DND-41 (cell line): ENCODE measurements at regions not wholly inside any gene's neighbourhood (a gene's known extent, or its start where the extent isn't known, plus 50 kb on each side); places are given as distances from the start of the nearest gene placed in this dataset.

Experiments used
- EZH2 ChIP-seq: IDR thresholded peaks from 3 replicates; pipeline ENCODE4 v1.6.1; 2012; ENCODE audit warnings: borderline replicate concordance, low read depth, mild to moderate bottlenecking, moderate library complexity, low read length, inconsistent platforms; ENCODE audit not compliant: severe bottlenecking
- TF ChIP-seq, protein P1 (sequence below): IDR thresholded peaks from 2 replicates; pipeline ENCODE4 v1.5.1; 2012; ENCODE audit warnings: borderline replicate concordance, low read length, moderate library complexity, mild to moderate bottlenecking; ENCODE audit not compliant: poor library complexity, severe bottlenecking; ENCODE audit errors: extremely low read depth

DNA sequence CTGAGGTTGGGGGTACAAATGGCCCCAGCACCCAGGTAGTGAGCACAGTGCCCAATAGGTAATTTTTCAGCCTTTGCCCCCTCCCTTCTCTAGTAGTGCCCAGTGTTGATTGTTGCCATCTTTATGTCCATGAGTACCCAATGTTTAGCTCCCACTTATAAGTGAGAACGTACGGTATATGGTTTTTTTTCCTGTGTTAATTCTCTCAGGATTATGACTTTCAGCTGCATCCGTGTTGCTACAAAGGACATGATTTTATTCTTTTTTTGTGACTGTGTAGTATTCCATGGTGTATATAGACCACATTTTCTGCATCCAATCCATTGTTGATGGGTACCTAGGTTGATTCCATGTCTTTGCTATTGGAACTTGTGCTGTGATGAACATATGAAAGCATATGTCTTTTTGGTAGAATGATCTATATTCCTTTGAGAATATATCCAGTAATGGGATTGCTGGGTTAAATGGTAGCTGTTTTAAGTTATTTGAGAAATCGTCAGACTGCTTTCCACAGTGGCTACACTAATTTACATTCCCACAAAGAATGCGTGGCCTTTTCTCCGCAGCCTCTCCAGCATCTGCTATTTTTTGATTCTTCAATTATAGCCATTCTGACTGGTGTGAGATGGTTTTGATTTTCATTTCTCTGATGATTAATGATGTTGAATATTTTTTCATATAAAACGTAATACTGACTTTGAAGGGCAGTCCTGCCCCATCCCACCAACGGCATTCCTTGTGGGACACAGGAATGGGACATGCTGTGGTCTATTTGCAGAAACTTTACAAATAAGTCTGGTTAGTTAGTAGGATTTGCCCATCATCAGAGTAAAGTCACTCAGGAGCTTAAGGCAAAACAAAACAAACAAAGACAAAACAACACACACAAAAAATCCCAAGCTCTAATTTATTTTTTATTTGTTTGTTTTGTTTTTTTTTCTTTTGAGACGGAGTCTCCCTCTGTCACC is 135.0 kb downstream of the MYCN start:
- TF ChIP-seq EZH2, result no peak
- TF ChIP-seq, protein P1, sequence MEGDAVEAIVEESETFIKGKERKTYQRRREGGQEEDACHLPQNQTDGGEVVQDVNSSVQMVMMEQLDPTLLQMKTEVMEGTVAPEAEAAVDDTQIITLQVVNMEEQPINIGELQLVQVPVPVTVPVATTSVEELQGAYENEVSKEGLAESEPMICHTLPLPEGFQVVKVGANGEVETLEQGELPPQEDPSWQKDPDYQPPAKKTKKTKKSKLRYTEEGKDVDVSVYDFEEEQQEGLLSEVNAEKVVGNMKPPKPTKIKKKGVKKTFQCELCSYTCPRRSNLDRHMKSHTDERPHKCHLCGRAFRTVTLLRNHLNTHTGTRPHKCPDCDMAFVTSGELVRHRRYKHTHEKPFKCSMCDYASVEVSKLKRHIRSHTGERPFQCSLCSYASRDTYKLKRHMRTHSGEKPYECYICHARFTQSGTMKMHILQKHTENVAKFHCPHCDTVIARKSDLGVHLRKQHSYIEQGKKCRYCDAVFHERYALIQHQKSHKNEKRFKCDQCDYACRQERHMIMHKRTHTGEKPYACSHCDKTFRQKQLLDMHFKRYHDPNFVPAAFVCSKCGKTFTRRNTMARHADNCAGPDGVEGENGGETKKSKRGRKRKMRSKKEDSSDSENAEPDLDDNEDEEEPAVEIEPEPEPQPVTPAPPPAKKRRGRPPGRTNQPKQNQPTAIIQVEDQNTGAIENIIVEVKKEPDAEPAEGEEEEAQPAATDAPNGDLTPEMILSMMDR, result no peak
